ENCODE measurements at regions not wholly inside any gene's neighbourhood (a gene's known extent, or its start where the extent isn't known, plus 50 kb on each side); places are given as distances from the start of the nearest gene placed in this dataset.

GRCh38 chr5:173716058-173716682, 99.7 kb upstream of the BOD1 start:
- peaks cover 56% of the 10 kb centered on the region for H3K4me1 Mint-ChIP-seq (ENCODE audit: low read depth, unreplicated experiment)
- no peak overlapping the region for H3K4me3 Mint-ChIP-seq (ENCODE audit: unreplicated experiment)

DNA sequence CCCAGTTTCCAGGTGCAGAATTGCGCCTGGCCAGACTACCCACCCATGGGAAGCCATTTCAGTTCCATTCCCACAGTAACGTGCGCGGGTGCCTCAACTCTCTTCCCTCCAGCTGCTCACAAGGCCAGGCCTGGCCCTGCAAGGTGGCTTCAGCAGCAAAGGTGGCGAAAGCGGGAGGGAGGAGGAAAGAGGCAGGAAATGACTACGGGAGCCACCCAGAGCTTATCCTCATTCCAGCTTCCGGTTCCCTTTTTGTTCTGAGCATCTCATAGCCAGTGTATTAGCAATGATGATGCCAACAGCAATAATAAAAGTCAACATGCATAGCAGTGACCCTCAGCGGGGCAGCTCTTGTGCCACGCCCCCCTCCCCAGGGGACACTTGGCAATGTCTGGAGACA, 101.5 kb upstream of the BOD1 start:
- Mint-ChIP-seq H3K27ac (ENCODE audit: unreplicated experiment) (no peak overlapping the region), H3K9me3 (ENCODE audit: unreplicated experiment) (peaks cover 13% of the 10 kb centered on the region), H3K27me3 (ENCODE audit: unreplicated experiment) (peaks cover 21% of the 10 kb centered on the region), H3K36me3 (ENCODE audit: unreplicated experiment) (no peaks in the 10 kb centered on the region), H3K4me3 (ENCODE audit: unreplicated experiment) (no peak overlapping the region), H3K4me1 (ENCODE audit: low read depth, unreplicated experiment) (peaks cover 67% of the 10 kb centered on the region)
- no peak for TF ChIP-seq CTCF (IDR thresholded peaks at IDR 0.05; ENCODE audit: partially characterized antibody, unreplicated experiment)
- DNase-seq: no peak

More at GRCh38 chr5:173716058-173716682, 99.7 kb upstream of the BOD1 start:
- Mint-ChIP-seq H3K9me3 (ENCODE audit: unreplicated experiment) (peaks cover 18% of the 10 kb centered on the region), H3K27me3 (ENCODE audit: unreplicated experiment) (peaks cover 25% of the 10 kb centered on the region), H3K36me3 (ENCODE audit: unreplicated experiment) (no peaks in the 10 kb centered on the region), H3K27ac (ENCODE audit: unreplicated experiment) (no peak overlapping the region)
- no peak for TF ChIP-seq CTCF (IDR thresholded peaks at IDR 0.05; ENCODE audit: partially characterized antibody, unreplicated experiment)
- DNase-seq: no peak

GRCh38 chr5:173718469-173718868, 102.0 kb upstream of the BOD1 start:
- no peaks in the 10 kb centered on the region for H3K36me3 Mint-ChIP-seq (ENCODE audit: unreplicated experiment)
- H3K9me3 Mint-ChIP-seq (ENCODE audit: unreplicated experiment): peaks cover 13% of the 10 kb centered on the region
- H3K27me3 Mint-ChIP-seq (ENCODE audit: unreplicated experiment): peaks cover 21% of the 10 kb centered on the region
- no peak for TF ChIP-seq CTCF (IDR thresholded peaks at IDR 0.05; ENCODE audit: partially characterized antibody, unreplicated experiment)
- H3K4me3 Mint-ChIP-seq (ENCODE audit: unreplicated experiment): peak overlapping the region; percentile 39
- peak overlapping the region; percentile 98 for H3K27ac Mint-ChIP-seq (ENCODE audit: unreplicated experiment)
- H3K4me1 Mint-ChIP-seq (ENCODE audit: low read depth, unreplicated experiment): peaks cover 65% of the 10 kb centered on the region
- no peak for DNase-seq

DNA sequence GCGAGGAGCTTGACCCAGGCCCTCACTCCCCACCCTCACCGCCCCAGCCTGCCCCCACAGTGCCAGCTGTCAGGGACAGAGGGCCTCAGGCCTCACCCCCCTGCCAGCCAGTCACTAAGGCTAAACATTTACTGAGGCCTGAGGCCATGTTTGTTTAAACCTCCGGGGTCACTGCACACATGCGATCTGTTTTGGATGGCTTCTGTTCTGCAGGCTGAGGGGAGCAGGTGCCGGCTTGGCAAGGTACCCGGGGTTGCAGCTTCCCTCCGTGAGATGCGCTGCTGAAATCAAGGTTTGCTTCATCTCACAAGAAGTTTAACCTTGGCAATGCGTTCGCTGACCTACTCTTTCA, 103.3 kb upstream of the BOD1 start:
- Mint-ChIP-seq H3K27ac (ENCODE audit: unreplicated experiment) (peak overlapping the region; percentile 98), H3K36me3 (ENCODE audit: unreplicated experiment) (no peaks in the 10 kb centered on the region), H3K9me3 (ENCODE audit: unreplicated experiment) (peaks cover 13% of the 10 kb centered on the region), H3K4me3 (ENCODE audit: unreplicated experiment) (peak overlapping the region; percentile 82), H3K4me1 (ENCODE audit: low read depth, unreplicated experiment) (peaks cover 56% of the 10 kb centered on the region), H3K27me3 (ENCODE audit: unreplicated experiment) (peaks cover 17% of the 10 kb centered on the region)
- TF ChIP-seq CTCF (IDR thresholded peaks at IDR 0.05; ENCODE audit: partially characterized antibody, unreplicated experiment): no peak
- DNase-seq: peak; percentile 76

DNA sequence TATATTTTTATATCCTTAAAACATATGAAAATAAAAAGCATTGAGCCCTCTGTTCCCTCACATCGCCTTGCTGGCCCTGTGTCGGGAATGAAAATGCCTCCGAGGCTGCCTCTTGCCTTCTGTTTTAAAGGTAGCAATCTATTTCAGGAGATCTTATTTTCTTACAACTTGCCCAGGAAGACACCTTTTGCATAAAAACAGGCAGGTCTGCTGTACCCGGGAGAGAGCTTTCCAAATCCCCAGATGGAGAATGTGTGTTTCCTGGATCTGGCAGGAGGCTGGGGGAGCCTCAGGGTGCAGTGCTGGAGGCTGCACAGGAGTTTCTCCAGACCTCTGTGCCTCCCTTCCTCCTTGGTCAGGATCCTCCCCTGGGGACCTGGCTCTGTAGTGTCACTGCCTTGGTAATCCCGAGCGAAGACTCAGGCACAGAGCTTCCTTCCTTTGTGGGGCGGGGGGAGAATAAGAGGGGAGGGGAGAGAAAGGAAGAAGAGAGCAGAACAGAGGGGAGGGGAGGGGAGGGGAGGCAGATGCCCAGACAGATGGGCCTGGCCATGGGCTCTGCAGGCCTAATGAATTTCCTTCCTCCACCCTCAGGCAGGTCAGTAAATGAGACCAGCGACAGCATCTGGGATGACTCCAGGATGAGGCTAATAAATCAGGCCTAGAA, 104.0 kb upstream of the BOD1 start:
- Mint-ChIP-seq H3K27ac (ENCODE audit: unreplicated experiment) (peak overlapping the region; percentile 98), H3K4me1 (ENCODE audit: low read depth, unreplicated experiment) (peaks cover 50% of the 10 kb centered on the region), H3K4me3 (ENCODE audit: unreplicated experiment) (peak overlapping the region; percentile 82), H3K36me3 (ENCODE audit: unreplicated experiment) (no peaks in the 10 kb centered on the region), H3K9me3 (ENCODE audit: unreplicated experiment) (peaks cover 13% of the 10 kb centered on the region), H3K27me3 (ENCODE audit: unreplicated experiment) (peaks cover 18% of the 10 kb centered on the region)
- no peak for TF ChIP-seq CTCF (IDR thresholded peaks at IDR 0.05; ENCODE audit: partially characterized antibody, unreplicated experiment)
- DNase-seq: peak; percentile 78
